GM12892 (cell line): ENCODE measurements at regions not wholly inside any gene's neighbourhood (a gene's known extent, or its start where the extent isn't known, plus 50 kb on each side); places are given as distances from the start of the nearest gene placed in this dataset.

ENCODE experiments used
- POLR2A ChIP-seq: IDR thresholded peaks from 2 replicates; pipeline ENCODE4 v1.6.1; 2011; ENCODE audit warnings: low read depth, low read length, control low read depth
- POLR2AphosphoS5 ChIP-seq: IDR thresholded peaks from 2 replicates; pipeline ENCODE4 v1.6.1; 2011; ENCODE audit warnings: low read depth, low read length, control low read depth

GRCh38 chr2:129255610-129256313 lies 723.7 kb upstream of the RAB6C start:
- no peak for TF ChIP-seq POLR2A
- no peak for TF ChIP-seq POLR2AphosphoS5
